Activated naive CD8-positive, alpha-beta T cell treated with anti-CD3 and anti-CD28 coated beads, Interleukin-2, amount 50 U/mL, for 24 hours (primary cell): ENCODE measurements at regions not wholly inside any gene's neighbourhood (a gene's known extent, or its start where the extent isn't known, plus 50 kb on each side); places are given as distances from the start of the nearest gene placed in this dataset.
A peak's percentile ranks its signal among the peaks of the same experiment; 100 is the strongest.
"Not testable (repeated sequence)": the region's sequence is repeated elsewhere in the genome, so short reads cannot be mapped to it uniquely, and the experiment has no call there.

Experiments
- ATAC-seq: fragments of 150-1000 bp; cut with Tn5 transposase; one replicate; pipeline ENCODE4 v1.10.0; 2021
- DNase-seq: peaks from one replicate; pipeline ENCODE4 v3.0.0; 2021
- H3K27ac Mint-ChIP-seq: one replicate; pipeline ENCODE4 v1.8.0; 2021; ENCODE audit warnings: mild to moderate bottlenecking, mixed read lengths
- H3K27me3 Mint-ChIP-seq: one replicate; pipeline ENCODE4 v1.8.0; 2021; ENCODE audit warnings: mixed read lengths
- H3K36me3 Mint-ChIP-seq: one replicate; pipeline ENCODE4 v1.8.0; 2021; ENCODE audit warnings: low read depth, mixed read lengths
- H3K4me1 Mint-ChIP-seq: one replicate; pipeline ENCODE4 v1.8.0; 2021; ENCODE audit warnings: mixed read lengths
- H3K4me3 Mint-ChIP-seq: one replicate; pipeline ENCODE4 v1.8.0; 2021; ENCODE audit warnings: mild to moderate bottlenecking, moderate library complexity, mixed read lengths
- H3K9me3 Mint-ChIP-seq: one replicate; pipeline ENCODE4 v1.8.0; 2021; ENCODE audit warnings: mixed read lengths

GRCh38 chr1:147077936-147078605, 94.2 kb downstream of the PRKAB2 start:
- DNase-seq: no peak
- no peak overlapping the region for H3K27ac Mint-ChIP-seq
- no peaks in the 10 kb centered on the region for H3K9me3 Mint-ChIP-seq
- ATAC-seq: no peak
- H3K4me1 Mint-ChIP-seq: peaks cover 32% of the 10 kb centered on the region
- peaks cover 94% of the 10 kb centered on the region for H3K27me3 Mint-ChIP-seq
- no peaks in the 10 kb centered on the region for H3K36me3 Mint-ChIP-seq
- H3K4me3 Mint-ChIP-seq: peak overlapping the region; percentile 16

GRCh38 chr1:147077523-147077922, 94.7 kb downstream of the PRKAB2 start:
- no peaks in the 10 kb centered on the region for H3K36me3 Mint-ChIP-seq

GRCh38 chr1:147077081-147077480, 95.2 kb downstream of the PRKAB2 start:
- Mint-ChIP-seq H3K27ac (no peak overlapping the region), H3K4me1 (peaks cover 34% of the 10 kb centered on the region), H3K9me3 (no peaks in the 10 kb centered on the region), H3K27me3 (peaks cover 93% of the 10 kb centered on the region), H3K4me3 (no peak overlapping the region), H3K36me3 (no peaks in the 10 kb centered on the region)
- DNase-seq (no peak), ATAC-seq (no peak)

More at GRCh38 chr1:147077523-147077922, 94.7 kb downstream of the PRKAB2 start:
- ATAC-seq: no peak
- Mint-ChIP-seq H3K9me3 (no peaks in the 10 kb centered on the region), H3K4me1 (peaks cover 36% of the 10 kb centered on the region), H3K4me3 (no peak overlapping the region), H3K27ac (no peak overlapping the region), H3K27me3 (peaks cover 94% of the 10 kb centered on the region)
- no peak for DNase-seq

- H3K27me3 Mint-ChIP-seq: peaks cover 94% of the 10 kb centered on the region
Measured at GRCh38 chr1:147076442-147076841, 95.8 kb downstream of the PRKAB2 start.

GRCh38 chr1:147072482-147073432, 99.5 kb downstream of the PRKAB2 start:
- peak; percentile 50 for ATAC-seq
- Mint-ChIP-seq H3K4me1 (peaks cover 16% of the 10 kb centered on the region), H3K4me3 (peak overlapping the region; percentile 73), H3K9me3 (no peaks in the 10 kb centered on the region), H3K27me3 (peaks cover 73% of the 10 kb centered on the region), H3K36me3 (no peaks in the 10 kb centered on the region), H3K27ac (peak overlapping the region; percentile 71)
- peak; percentile 25 for DNase-seq

More at GRCh38 chr1:147076442-147076841, 95.8 kb downstream of the PRKAB2 start:
- Mint-ChIP-seq H3K4me1 (peaks cover 34% of the 10 kb centered on the region), H3K27ac (no peak overlapping the region), H3K36me3 (no peaks in the 10 kb centered on the region), H3K9me3 (no peaks in the 10 kb centered on the region), H3K4me3 (no peak overlapping the region)
- no peak for ATAC-seq
- DNase-seq: no peak

GRCh38 chr1:147071142-147071541, 101.1 kb downstream of the PRKAB2 start:
- Mint-ChIP-seq H3K4me3 (no peak overlapping the region), H3K9me3 (no peaks in the 10 kb centered on the region), H3K4me1 (peaks cover 16% of the 10 kb centered on the region), H3K36me3 (no peaks in the 10 kb centered on the region), H3K27ac (no peak overlapping the region), H3K27me3 (peaks cover 61% of the 10 kb centered on the region)
- DNase-seq: no peak
- no peak for ATAC-seq

GRCh38 chr1:147062956-147063355, 109.3 kb downstream of the PRKAB2 start:
- peaks cover 21% of the 10 kb centered on the region for H3K27me3 Mint-ChIP-seq
- no peak for DNase-seq
- ATAC-seq: no peak
- H3K4me1 Mint-ChIP-seq: no peaks in the 10 kb centered on the region
- H3K4me3 Mint-ChIP-seq: no peak overlapping the region
- no peaks in the 10 kb centered on the region for H3K9me3 Mint-ChIP-seq
- H3K36me3 Mint-ChIP-seq: peaks cover 3% of the 10 kb centered on the region
- no peak overlapping the region for H3K27ac Mint-ChIP-seq

- peaks cover 21% of the 10 kb centered on the region for H3K27me3 Mint-ChIP-seq
- not testable (repeated sequence) for DNase-seq, H3K27ac Mint-ChIP-seq, H3K4me1 Mint-ChIP-seq, H3K36me3 Mint-ChIP-seq, H3K9me3 Mint-ChIP-seq, ATAC-seq, H3K4me3 Mint-ChIP-seq
Measured at GRCh38 chr1:147061880-147062279, 110.4 kb downstream of the PRKAB2 start.

GRCh38 chr1:147053269-147053668, 115.1 kb downstream of the NBPF12 start:
- DNase-seq (no peak), ATAC-seq (no peak)
- Mint-ChIP-seq H3K36me3 (no peaks in the 10 kb centered on the region), H3K4me3 (no peak overlapping the region), H3K4me1 (no peaks in the 10 kb centered on the region), H3K9me3 (no peaks in the 10 kb centered on the region), H3K27ac (no peak overlapping the region), H3K27me3 (peaks cover 13% of the 10 kb centered on the region)

- Mint-ChIP-seq H3K4me1 (peaks cover 2% of the 10 kb centered on the region), H3K27ac (no peak overlapping the region), H3K36me3 (no peaks in the 10 kb centered on the region), H3K27me3 (peaks cover 13% of the 10 kb centered on the region), H3K9me3 (no peaks in the 10 kb centered on the region), H3K4me3 (no peak overlapping the region)
- DNase-seq: no peak
- no peak for ATAC-seq
Measured at GRCh38 chr1:147052677-147053076, 114.6 kb downstream of the NBPF12 start.

- no peak for ATAC-seq
- Mint-ChIP-seq H3K27ac (no peak overlapping the region), H3K9me3 (no peaks in the 10 kb centered on the region), H3K4me3 (no peak overlapping the region), H3K27me3 (peaks cover 13% of the 10 kb centered on the region), H3K4me1 (peaks cover 4% of the 10 kb centered on the region), H3K36me3 (no peaks in the 10 kb centered on the region)
- DNase-seq: no peak
Measured at GRCh38 chr1:147052143-147052542, 114.0 kb downstream of the NBPF12 start.

- peaks cover 10% of the 10 kb centered on the region for H3K27me3 Mint-ChIP-seq
- H3K36me3 Mint-ChIP-seq: no peaks in the 10 kb centered on the region
- H3K4me3 Mint-ChIP-seq: no peak overlapping the region
- H3K4me1 Mint-ChIP-seq: peaks cover 14% of the 10 kb centered on the region
- no peaks in the 10 kb centered on the region for H3K9me3 Mint-ChIP-seq
- H3K27ac Mint-ChIP-seq: no peak overlapping the region
- no peak for ATAC-seq
- DNase-seq: no peak
Measured at GRCh38 chr1:147051136-147051535, 113.0 kb downstream of the NBPF12 start.

- Mint-ChIP-seq H3K4me1 (peaks cover 19% of the 10 kb centered on the region), H3K36me3 (no peaks in the 10 kb centered on the region), H3K27me3 (peaks cover 10% of the 10 kb centered on the region), H3K27ac (no peak overlapping the region), H3K4me3 (no peak overlapping the region), H3K9me3 (peaks cover 2% of the 10 kb centered on the region)
- DNase-seq: no peak
- ATAC-seq: no peak
Measured at GRCh38 chr1:147050654-147051053, 112.5 kb downstream of the NBPF12 start.

GRCh38 chr1:147046863-147047394, 108.8 kb downstream of the NBPF12 start:
- H3K4me3 Mint-ChIP-seq: peak overlapping the region; percentile 51
- peaks cover 37% of the 10 kb centered on the region for H3K4me1 Mint-ChIP-seq
- H3K36me3 Mint-ChIP-seq, H3K9me3 Mint-ChIP-seq, DNase-seq, H3K27me3 Mint-ChIP-seq: not testable (repeated sequence)
- peak overlapping the region; percentile 62 for H3K27ac Mint-ChIP-seq
- ATAC-seq: peak; percentile 67
